ENCODE measurements at regions not wholly inside any gene's neighbourhood (a gene's known extent, or its start where the extent isn't known, plus 50 kb on each side); places are given as distances from the start of the nearest gene placed in this dataset.

DNA sequence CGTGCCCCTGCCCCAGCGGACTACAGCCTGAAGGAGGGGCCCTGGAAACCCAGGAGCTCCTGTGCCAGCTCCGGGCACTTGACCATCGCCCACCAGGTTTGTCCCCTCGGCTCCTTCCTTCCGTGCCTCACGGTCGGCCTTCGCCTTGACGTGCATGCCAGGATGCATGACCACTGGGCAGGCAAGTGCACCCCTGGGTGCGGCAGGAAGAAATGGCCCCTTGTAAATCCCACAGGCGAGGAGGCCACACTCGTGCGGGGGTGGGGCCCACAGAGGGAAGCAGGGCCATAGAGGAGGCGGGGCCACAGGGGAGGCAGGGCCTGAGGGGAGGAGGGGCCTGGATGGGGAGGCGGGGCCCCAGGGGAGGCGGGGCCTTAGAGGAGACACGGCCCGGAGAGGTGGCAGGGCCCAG is 81.7 kb downstream of the YTHDF1 start:
- Histone ChIP-seq H3K4me3 (no peak overlapping the region), H3K9me3 (no peaks in the 10 kb centered on the region), H3K36me3 (no peaks in the 10 kb centered on the region), H3K4me1 (no peaks in the 10 kb centered on the region), H3K27ac (no peak overlapping the region), H3K27me3 (no peaks in the 10 kb centered on the region)
- TF ChIP-seq, protein P1, sequence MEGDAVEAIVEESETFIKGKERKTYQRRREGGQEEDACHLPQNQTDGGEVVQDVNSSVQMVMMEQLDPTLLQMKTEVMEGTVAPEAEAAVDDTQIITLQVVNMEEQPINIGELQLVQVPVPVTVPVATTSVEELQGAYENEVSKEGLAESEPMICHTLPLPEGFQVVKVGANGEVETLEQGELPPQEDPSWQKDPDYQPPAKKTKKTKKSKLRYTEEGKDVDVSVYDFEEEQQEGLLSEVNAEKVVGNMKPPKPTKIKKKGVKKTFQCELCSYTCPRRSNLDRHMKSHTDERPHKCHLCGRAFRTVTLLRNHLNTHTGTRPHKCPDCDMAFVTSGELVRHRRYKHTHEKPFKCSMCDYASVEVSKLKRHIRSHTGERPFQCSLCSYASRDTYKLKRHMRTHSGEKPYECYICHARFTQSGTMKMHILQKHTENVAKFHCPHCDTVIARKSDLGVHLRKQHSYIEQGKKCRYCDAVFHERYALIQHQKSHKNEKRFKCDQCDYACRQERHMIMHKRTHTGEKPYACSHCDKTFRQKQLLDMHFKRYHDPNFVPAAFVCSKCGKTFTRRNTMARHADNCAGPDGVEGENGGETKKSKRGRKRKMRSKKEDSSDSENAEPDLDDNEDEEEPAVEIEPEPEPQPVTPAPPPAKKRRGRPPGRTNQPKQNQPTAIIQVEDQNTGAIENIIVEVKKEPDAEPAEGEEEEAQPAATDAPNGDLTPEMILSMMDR (IDR thresholded peaks at IDR 0.05): no peak
- TF ChIP-seq POLR2AphosphoS5 (IDR thresholded peaks at IDR 0.05; ENCODE audit: insufficient read depth in 1 of 2, low read depth in 1 of 2): no peak
- no peak for TF ChIP-seq POLR2A (IDR thresholded peaks at IDR 0.05)
- DNase-seq (ENCODE audit: extremely low spot score in 2 of 2): no peak
- intact Hi-C loops (cut with DNase I): no loop called here

DNA sequence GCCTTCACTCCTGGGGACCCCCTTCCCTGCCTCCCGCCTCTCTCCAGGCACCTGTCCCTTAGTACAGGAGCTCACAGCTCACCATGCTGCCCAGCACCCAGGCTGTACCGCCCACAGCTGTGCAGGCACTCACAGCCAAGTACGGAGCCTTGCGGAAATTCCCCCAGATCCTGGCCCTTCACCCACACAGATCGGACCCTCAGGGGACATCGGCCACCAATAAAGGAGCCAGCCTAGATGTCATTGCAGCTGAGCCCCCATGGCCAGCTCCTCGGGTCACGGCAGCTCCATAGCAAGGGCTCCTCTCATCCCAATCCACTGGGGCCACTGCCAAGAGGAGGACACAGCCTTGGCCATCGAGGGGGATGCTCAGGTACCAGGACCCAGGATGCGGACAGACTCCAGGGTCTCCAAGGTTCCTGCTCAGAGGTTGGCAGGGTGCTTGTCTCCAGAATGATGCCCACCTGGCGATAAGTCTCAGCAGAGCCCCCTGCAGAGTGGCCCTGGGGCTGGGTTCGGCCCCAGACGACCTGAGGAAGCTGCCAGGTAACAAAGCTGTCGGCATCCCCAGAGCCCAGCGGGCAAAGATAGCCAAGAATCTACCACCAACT is 82.3 kb downstream of the YTHDF1 start:
- H3K4me1 ChIP-seq: no peaks in the 10 kb centered on the region
- TF ChIP-seq, protein P1 (IDR thresholded peaks at IDR 0.05): no peak
- no peak for TF ChIP-seq POLR2AphosphoS5 (IDR thresholded peaks at IDR 0.05; ENCODE audit: insufficient read depth in 1 of 2, low read depth in 1 of 2)
- no peak for TF ChIP-seq POLR2A (IDR thresholded peaks at IDR 0.05)
- H3K27me3 ChIP-seq: no peaks in the 10 kb centered on the region
- intact Hi-C loops (cut with DNase I): no loop called here
- no peaks in the 10 kb centered on the region for H3K36me3 ChIP-seq
- no peak overlapping the region for H3K27ac ChIP-seq
- no peak for DNase-seq (ENCODE audit: extremely low spot score in 2 of 2)
- H3K4me3 ChIP-seq: no peak overlapping the region
- H3K9me3 ChIP-seq: no peaks in the 10 kb centered on the region

DNA sequence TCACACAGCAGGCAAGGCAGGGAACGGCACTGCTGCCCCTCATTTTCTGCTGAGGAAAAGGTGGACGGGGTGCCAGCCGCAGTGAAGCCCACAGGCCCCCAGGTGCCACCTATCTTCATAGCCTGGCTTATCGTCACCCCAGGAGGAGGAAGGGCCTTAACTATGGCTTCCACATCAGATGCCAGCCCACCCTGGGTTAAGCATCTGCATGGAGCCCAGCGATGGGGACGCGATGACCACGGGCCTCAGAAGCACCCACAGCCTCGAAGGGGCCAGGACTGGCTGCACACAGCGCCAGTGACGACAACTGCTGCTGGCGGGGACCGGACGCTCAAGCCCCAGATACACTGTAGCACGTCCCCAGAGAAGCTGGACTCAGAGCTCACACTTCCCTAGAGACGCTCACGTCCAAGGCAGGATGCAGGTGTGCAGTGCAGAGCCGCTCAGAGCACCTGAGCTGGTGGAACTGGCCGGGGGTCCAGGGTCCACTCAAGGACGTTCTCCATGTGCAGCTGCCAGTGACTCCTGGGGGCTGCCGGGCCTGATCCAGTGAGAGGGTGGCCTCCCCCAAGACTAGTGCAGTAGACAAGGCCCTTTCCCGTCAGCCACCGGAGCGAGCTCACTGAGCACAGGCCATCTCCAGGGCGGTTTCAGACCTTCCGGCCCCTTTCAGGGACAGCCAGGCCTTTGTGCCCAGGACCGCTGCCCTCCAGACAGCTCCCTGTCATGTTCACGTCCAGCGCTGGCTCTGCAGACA is 83.0 kb downstream of the YTHDF1 start:
- Histone ChIP-seq H3K36me3 (no peaks in the 10 kb centered on the region), H3K9me3 (no peaks in the 10 kb centered on the region), H3K4me1 (no peaks in the 10 kb centered on the region), H3K4me3 (no peak overlapping the region), H3K27ac (no peak overlapping the region), H3K27me3 (no peaks in the 10 kb centered on the region)
- DNase-seq (ENCODE audit: extremely low spot score in 2 of 2): no peak
- TF ChIP-seq POLR2AphosphoS5 (IDR thresholded peaks at IDR 0.05; ENCODE audit: insufficient read depth in 1 of 2, low read depth in 1 of 2) (no peak), POLR2A (IDR thresholded peaks at IDR 0.05) (no peak)
- TF ChIP-seq, protein P1 (IDR thresholded peaks at IDR 0.05): no peak
- intact Hi-C loops (cut with DNase I): no loop called here

DNA sequence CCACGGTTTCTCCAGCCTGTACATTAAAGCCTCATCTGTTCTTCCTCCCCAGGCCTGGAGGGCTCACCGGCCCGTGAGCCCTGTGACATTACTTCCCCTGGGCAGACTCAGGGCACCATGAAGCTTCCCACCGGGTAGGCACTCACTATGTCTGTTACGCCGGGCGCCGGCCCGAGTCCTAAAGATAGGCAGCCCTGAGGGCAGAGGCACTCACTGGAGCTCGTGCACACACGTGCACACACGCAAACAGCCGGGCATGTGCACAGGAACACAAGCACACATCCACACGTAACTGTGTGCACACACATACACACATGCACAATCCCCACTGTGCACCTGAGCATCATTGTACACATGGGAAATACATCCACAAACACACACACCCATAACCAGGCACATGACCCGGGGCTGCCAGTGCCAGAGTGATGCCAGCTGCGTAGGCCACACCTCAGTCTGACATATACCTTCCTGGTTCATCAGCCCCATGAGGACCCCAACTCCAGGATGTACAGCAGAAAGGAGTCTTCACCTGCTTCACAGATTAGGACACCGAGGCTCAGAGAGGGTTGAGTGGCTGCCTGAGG is 83.7 kb downstream of the YTHDF1 start:
- no peaks in the 10 kb centered on the region for H3K9me3 ChIP-seq
- no peak for DNase-seq (ENCODE audit: extremely low spot score in 2 of 2)
- intact Hi-C loops (cut with DNase I): no loop called here
- H3K27ac ChIP-seq: no peak overlapping the region
- no peaks in the 10 kb centered on the region for H3K27me3 ChIP-seq
- no peaks in the 10 kb centered on the region for H3K4me1 ChIP-seq
- H3K36me3 ChIP-seq: no peaks in the 10 kb centered on the region
- H3K4me3 ChIP-seq: no peak overlapping the region
- TF ChIP-seq POLR2A (IDR thresholded peaks at IDR 0.05) (no peak), POLR2AphosphoS5 (IDR thresholded peaks at IDR 0.05; ENCODE audit: insufficient read depth in 1 of 2, low read depth in 1 of 2) (no peak)
- TF ChIP-seq, protein P1 (IDR thresholded peaks at IDR 0.05): no peak

Measured in vagina (tissue), 2 donors.